CD4-positive, CD25-positive, alpha-beta regulatory T cell (primary cell): ENCODE measurements at regions not wholly inside any gene's neighbourhood (a gene's known extent, or its start where the extent isn't known, plus 50 kb on each side); places are given as distances from the start of the nearest gene placed in this dataset.
A peak's percentile ranks its signal among the peaks of the same experiment; 100 is the strongest.

ENCODE experiments used
- ATAC-seq, 2 donors: fragments of 150-1000 bp; cut with Tn5 transposase; one replicate each; pipeline ENCODE4 v1.10.0; 2021; ENCODE audit warnings: low read depth in 2 of 2, moderate number of reproducible peaks in 2 of 2, moderate library complexity in 1 of 2
- DNase-seq, 3 donors: peaks; one replicate each; pipeline versions ENCODE4 v3.0.0 to v3.0.0-alpha.2; 2012 to 2022; ENCODE audit warnings: mixed read lengths in 1 of 3
- H3K27ac ChIP-seq: one replicate; pipeline ENCODE4 v1.7.0; 2013; ENCODE audit warnings: mild to moderate bottlenecking, low read length; ENCODE audit not compliant: insufficient read depth, poor library complexity, severe bottlenecking
- H3K27me3 ChIP-seq: one replicate; pipeline ENCODE4 v1.7.0; 2013; ENCODE audit warnings: low read length; ENCODE audit not compliant: control insufficient read depth, insufficient read depth
- H3K36me3 ChIP-seq: one replicate; pipeline ENCODE4 v1.7.0; 2013; ENCODE audit warnings: mild to moderate bottlenecking, low read length, moderate library complexity; ENCODE audit not compliant: control insufficient read depth, insufficient read depth
- H3K4me1 ChIP-seq: 2 replicates; pipeline ENCODE4 v1.7.0; 2013; ENCODE audit warnings: mild to moderate bottlenecking, low read length; ENCODE audit not compliant: insufficient read depth, control insufficient read depth, poor library complexity, severe bottlenecking
- H3K4me3 ChIP-seq: one replicate; pipeline ENCODE4 v1.7.0; 2013; ENCODE audit warnings: low read depth, mild to moderate bottlenecking, low read length, moderate library complexity
- H3K9me3 ChIP-seq, 2 experiments: 1 replicate in 1 of 2; 2 replicates in 1 of 2; pipeline ENCODE4 v1.7.0; 2013; ENCODE audit warnings: low read length in 2 of 2, mild to moderate bottlenecking in 1 of 2, moderate library complexity in 1 of 2; ENCODE audit not compliant: control insufficient read depth in 2 of 2
- H3K27ac Mint-ChIP-seq, 3 donors: one replicate each; pipeline ENCODE4 v1.8.0; 2020 to 2022; ENCODE audit warnings: mild to moderate bottlenecking in 3 of 3, mixed read lengths in 3 of 3, moderate library complexity in 2 of 3
- H3K27me3 Mint-ChIP-seq: one replicate; pipeline ENCODE4 v1.8.0; 2022; ENCODE audit warnings: mild to moderate bottlenecking, mixed read lengths
- H3K36me3 Mint-ChIP-seq: one replicate; pipeline ENCODE4 v1.8.0; 2020; ENCODE audit warnings: mixed read lengths
- H3K4me1 Mint-ChIP-seq, 4 donors: one replicate each; pipeline ENCODE4 v1.8.0; 2020 to 2022; ENCODE audit warnings: mixed read lengths in 4 of 4, mild to moderate bottlenecking in 1 of 4
- H3K4me3 Mint-ChIP-seq, 4 donors: one replicate each; pipeline ENCODE4 v1.8.0; 2020 to 2022; ENCODE audit warnings: mild to moderate bottlenecking in 4 of 4, mixed read lengths in 4 of 4, moderate library complexity in 3 of 4
- H3K9me3 Mint-ChIP-seq, 7 donors: one replicate each; pipeline ENCODE4 v1.8.0; 2020 to 2022; ENCODE audit warnings: mixed read lengths in 7 of 7, mild to moderate bottlenecking in 3 of 7, moderate library complexity in 2 of 7

GRCh38 chr4:125262502-125262901 is 52.3 kb upstream of the FAT4 start:
- Histone ChIP-seq H3K9me3 (no peaks in the 10 kb centered on the region), H3K27me3 (no peaks in the 10 kb centered on the region), H3K4me1 (no peaks in the 10 kb centered on the region), H3K4me3 (no peak overlapping the region), H3K36me3 (no peaks in the 10 kb centered on the region), H3K27ac (no peak overlapping the region)
- Mint-ChIP-seq H3K4me1 (no peaks in the 10 kb centered on the region), H3K27ac (no peak overlapping the region), H3K36me3 (no peaks in the 10 kb centered on the region), H3K4me3 (no peak overlapping the region), H3K27me3 (no peaks in the 10 kb centered on the region), H3K9me3 (peaks cover 0 to 1% (median 0%) of the 10 kb centered on the region in 7 donors)
- DNase-seq (no peak), ATAC-seq (no peak)

- no peaks in the 10 kb centered on the region for H3K4me1 Mint-ChIP-seq
- no peaks in the 10 kb centered on the region for H3K4me1 ChIP-seq
- DNase-seq (no peak), ATAC-seq (no peak)
- H3K27me3 ChIP-seq = no peaks in the 10 kb centered on the region
- no peak overlapping the region for H3K4me3 Mint-ChIP-seq
- H3K4me3 ChIP-seq = no peak overlapping the region
- no peaks in the 10 kb centered on the region for H3K36me3 ChIP-seq
- no peaks in the 10 kb centered on the region for H3K27me3 Mint-ChIP-seq
- H3K36me3 Mint-ChIP-seq = no peaks in the 10 kb centered on the region
- H3K9me3 Mint-ChIP-seq = peaks cover 0 to 1% (median 0%) of the 10 kb centered on the region in 7 donors
- no peak overlapping the region for H3K27ac Mint-ChIP-seq
- no peak overlapping the region for H3K27ac ChIP-seq
- no peaks in the 10 kb centered on the region for H3K9me3 ChIP-seq
Observed at GRCh38 chr4:125262079-125262478, 52.7 kb upstream of the FAT4 start.

GRCh38 chr4:125254106-125254505 is 60.6 kb upstream of the FAT4 start:
- Histone ChIP-seq H3K27ac (no peak overlapping the region), H3K4me1 (no peaks in the 10 kb centered on the region), H3K27me3 (no peaks in the 10 kb centered on the region), H3K9me3 (no peaks in the 10 kb centered on the region), H3K36me3 (no peaks in the 10 kb centered on the region), H3K4me3 (no peak overlapping the region)
- Mint-ChIP-seq H3K4me1 (no peaks in the 10 kb centered on the region), H3K27ac (no peak overlapping the region), H3K27me3 (no peaks in the 10 kb centered on the region), H3K9me3 (peaks cover 0 to 5% (median 0%) of the 10 kb centered on the region in 7 donors), H3K4me3 (no peak overlapping the region), H3K36me3 (no peaks in the 10 kb centered on the region)
- DNase-seq (no peak), ATAC-seq (no peak)

DNA sequence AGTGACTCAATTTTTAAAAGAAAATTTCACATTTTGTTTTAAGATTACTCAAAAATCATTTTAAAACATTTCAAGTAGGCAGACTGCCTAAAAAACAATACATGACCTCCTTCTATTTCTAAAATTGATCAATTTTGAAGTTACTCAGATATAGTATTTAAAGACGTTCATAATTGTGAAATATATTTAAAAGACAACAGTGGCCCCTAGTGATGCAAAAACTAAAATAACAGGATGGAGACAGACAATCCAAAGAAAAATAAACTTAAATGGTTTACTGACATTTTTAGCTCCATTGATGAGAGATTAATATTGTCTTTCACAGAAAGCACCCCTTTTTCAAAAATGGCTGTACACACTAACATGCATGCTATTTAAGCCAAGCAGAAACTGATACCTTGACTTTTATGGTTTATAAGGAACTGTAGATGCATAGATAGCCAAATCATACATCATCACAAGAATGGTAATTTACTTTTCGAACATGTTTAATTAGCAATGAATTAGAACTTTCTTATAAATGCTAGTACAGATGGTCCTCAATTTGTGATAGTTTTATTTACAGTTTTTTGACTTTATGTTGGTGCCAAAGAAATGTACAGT is 69.8 kb upstream of the FAT4 start:
- Histone ChIP-seq H3K4me3 (no peak overlapping the region), H3K9me3 (no peaks in the 10 kb centered on the region), H3K27me3 (no peaks in the 10 kb centered on the region), H3K4me1 (no peaks in the 10 kb centered on the region), H3K36me3 (no peaks in the 10 kb centered on the region), H3K27ac (no peak overlapping the region)
- Mint-ChIP-seq H3K4me1 (no peaks in the 10 kb centered on the region), H3K4me3 (peak overlapping the region in 1 of 4 donors; percentile 43), H3K36me3 (no peaks in the 10 kb centered on the region), H3K27me3 (no peaks in the 10 kb centered on the region), H3K9me3 (peaks cover 0 to 6% (median 0%) of the 10 kb centered on the region in 7 donors), H3K27ac (no peak overlapping the region)
- DNase-seq (no peak), ATAC-seq (no peak)

DNA sequence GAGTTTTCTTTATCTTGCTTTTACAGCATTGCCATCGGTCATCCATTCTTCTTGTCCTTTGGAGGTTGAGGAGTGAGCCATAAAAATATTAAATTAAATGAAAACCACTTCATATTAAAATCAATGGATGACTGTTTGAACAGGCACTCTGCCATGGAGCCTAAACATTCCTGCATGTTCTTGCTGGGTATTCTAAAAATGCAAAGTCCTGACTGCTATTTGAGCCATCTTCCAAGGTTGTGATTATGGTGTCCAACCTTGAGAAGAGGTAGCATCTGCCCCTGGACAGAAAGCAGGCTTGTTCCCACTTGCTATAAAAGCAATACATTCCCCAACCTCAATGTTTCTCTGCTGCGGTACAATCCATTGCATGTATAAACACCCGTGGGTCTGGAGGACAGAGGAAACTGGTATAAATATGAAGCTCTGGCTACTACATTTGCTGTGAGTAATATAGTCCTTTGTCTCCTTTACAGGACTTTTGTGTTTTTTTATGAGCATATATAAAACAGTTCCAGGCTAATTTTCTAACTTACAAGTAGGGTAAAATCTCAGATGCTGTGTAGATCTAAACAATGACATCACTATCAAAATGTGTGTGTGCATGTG is 70.9 kb upstream of the FAT4 start:
- no peak overlapping the region for H3K27ac Mint-ChIP-seq
- H3K36me3 Mint-ChIP-seq = no peaks in the 10 kb centered on the region
- no peaks in the 10 kb centered on the region for H3K27me3 ChIP-seq

GRCh38 chr4:125235971-125236370 is 78.8 kb upstream of the FAT4 start:
- no peaks in the 10 kb centered on the region for H3K27me3 Mint-ChIP-seq
- Histone ChIP-seq H3K4me1 (no peaks in the 10 kb centered on the region), H3K9me3 (no peaks in the 10 kb centered on the region), H3K36me3 (no peaks in the 10 kb centered on the region), H3K4me3 (no peak overlapping the region), H3K27me3 (no peaks in the 10 kb centered on the region), H3K27ac (no peak overlapping the region)
- no peaks in the 10 kb centered on the region for H3K36me3 Mint-ChIP-seq
- H3K4me1 Mint-ChIP-seq = no peaks in the 10 kb centered on the region
- peaks cover 0 to 9% (median 0%) of the 10 kb centered on the region in 7 donors for H3K9me3 Mint-ChIP-seq
- H3K27ac Mint-ChIP-seq = no peak overlapping the region
- no peak overlapping the region for H3K4me3 Mint-ChIP-seq
- ATAC-seq = no peak
- DNase-seq = no peak

More for the DNA sequence above, 70.9 kb upstream of the FAT4 start:
- Histone ChIP-seq H3K4me3 (no peak overlapping the region), H3K9me3 (no peaks in the 10 kb centered on the region), H3K27ac (no peak overlapping the region), H3K36me3 (no peaks in the 10 kb centered on the region), H3K4me1 (no peaks in the 10 kb centered on the region)
- Mint-ChIP-seq H3K27me3 (no peaks in the 10 kb centered on the region), H3K9me3 (peaks cover 0 to 6% (median 0%) of the 10 kb centered on the region in 7 donors), H3K4me1 (no peaks in the 10 kb centered on the region), H3K4me3 (no peak overlapping the region)
- DNase-seq = no peak
- no peak for ATAC-seq

- H3K4me1 ChIP-seq = no peaks in the 10 kb centered on the region
- no peak for DNase-seq
- no peak for ATAC-seq
- H3K36me3 Mint-ChIP-seq = no peaks in the 10 kb centered on the region
- H3K27me3 Mint-ChIP-seq = no peaks in the 10 kb centered on the region
- no peak overlapping the region for H3K27ac Mint-ChIP-seq
- H3K4me3 ChIP-seq = no peak overlapping the region
- no peaks in the 10 kb centered on the region for H3K9me3 ChIP-seq
- H3K4me3 Mint-ChIP-seq = no peak overlapping the region
- no peaks in the 10 kb centered on the region for H3K27me3 ChIP-seq
- peaks cover 0 to 13% (median 4%) of the 10 kb centered on the region in 7 donors for H3K9me3 Mint-ChIP-seq
- no peaks in the 10 kb centered on the region for H3K4me1 Mint-ChIP-seq
- H3K27ac ChIP-seq = no peak overlapping the region
- no peaks in the 10 kb centered on the region for H3K36me3 ChIP-seq
Observed at GRCh38 chr4:125231661-125232060, 83.1 kb upstream of the FAT4 start.

- no peaks in the 10 kb centered on the region for H3K36me3 ChIP-seq
- Mint-ChIP-seq H3K27ac (no peak overlapping the region), H3K36me3 (no peaks in the 10 kb centered on the region), H3K4me3 (no peak overlapping the region), H3K4me1 (no peaks in the 10 kb centered on the region), H3K9me3 (peaks cover 2 to 13% (median 5%) of the 10 kb centered on the region in 7 donors), H3K27me3 (no peaks in the 10 kb centered on the region)
- ATAC-seq = no peak
- no peaks in the 10 kb centered on the region for H3K4me1 ChIP-seq
- no peaks in the 10 kb centered on the region for H3K27me3 ChIP-seq
- DNase-seq = no peak
- no peak overlapping the region for H3K4me3 ChIP-seq
- no peaks in the 10 kb centered on the region for H3K9me3 ChIP-seq
- H3K27ac ChIP-seq = no peak overlapping the region
Observed at GRCh38 chr4:125229596-125230058, 85.1 kb upstream of the FAT4 start.
